Fibroblast of skin of right quadriceps (primary cell): ENCODE measurements at regions not wholly inside any gene's neighbourhood (a gene's known extent, or its start where the extent isn't known, plus 50 kb on each side); places are given as distances from the start of the nearest gene placed in this dataset.
A peak's percentile ranks its signal among the peaks of the same experiment; 100 is the strongest.

ENCODE experiments used
- DNase-seq: peaks from one replicate; pipeline ENCODE4 v3.0.0-alpha.2; 2013

DNA sequence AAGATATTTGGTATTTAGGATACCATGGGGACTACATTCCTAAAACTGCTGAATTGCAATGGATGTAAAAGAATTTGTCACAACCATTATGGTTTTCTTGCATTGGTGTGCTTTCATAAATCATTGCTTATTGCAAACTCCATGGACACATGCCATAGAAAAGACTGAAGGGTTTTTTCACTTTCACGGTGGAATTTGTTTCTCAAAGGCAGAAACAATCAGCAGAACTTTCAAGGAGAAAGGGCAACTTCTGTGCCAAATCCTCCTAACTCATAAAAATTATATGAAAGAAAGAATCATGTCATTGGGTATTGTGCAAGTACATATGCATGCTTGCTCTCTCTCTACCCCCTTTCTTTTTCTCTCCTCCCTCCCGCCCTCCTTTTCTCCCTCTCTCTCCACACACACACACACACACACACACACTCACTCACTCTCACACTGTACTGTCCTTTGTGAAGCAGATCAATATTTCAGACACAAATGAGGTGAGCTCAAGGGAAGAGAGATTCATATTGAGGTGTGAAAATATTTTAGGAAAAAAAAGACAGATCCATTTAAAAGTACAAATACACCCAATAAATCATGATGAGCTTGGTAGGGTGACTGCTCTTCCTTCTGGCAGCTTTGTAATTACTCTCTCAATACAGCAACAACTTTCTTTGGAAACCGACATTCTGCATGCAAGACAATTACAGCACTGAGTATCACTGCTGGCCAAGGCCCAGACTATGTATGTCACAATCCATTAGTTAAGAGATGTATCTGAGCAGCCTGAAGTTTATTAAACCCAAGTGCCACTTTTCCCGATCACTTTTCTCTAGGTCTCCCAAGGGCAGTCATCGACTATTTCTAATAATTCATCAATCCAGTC lies 492.6 kb downstream of the TUSC7 start:
- DNase-seq: peak; percentile 50

DNA sequence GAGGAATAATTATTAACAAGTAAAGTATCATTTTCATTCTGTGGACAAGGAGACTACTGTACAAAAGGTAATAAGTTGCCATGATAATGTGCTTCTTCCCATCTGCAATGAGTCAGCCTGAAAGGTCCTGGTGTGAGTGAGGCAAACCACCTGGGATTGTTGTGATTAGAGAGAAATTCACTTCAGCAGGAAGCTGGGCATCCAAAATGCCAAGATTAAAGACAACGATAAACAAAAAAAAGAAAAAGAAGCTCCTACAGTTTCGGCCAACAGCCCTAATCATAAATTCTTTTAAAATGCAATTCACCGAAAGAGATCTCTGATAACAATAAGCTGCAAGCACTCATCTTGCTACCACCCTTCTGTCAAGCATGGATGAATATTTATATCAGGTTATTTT lies 507.8 kb downstream of the TUSC7 start:
- no peak for DNase-seq

DNA sequence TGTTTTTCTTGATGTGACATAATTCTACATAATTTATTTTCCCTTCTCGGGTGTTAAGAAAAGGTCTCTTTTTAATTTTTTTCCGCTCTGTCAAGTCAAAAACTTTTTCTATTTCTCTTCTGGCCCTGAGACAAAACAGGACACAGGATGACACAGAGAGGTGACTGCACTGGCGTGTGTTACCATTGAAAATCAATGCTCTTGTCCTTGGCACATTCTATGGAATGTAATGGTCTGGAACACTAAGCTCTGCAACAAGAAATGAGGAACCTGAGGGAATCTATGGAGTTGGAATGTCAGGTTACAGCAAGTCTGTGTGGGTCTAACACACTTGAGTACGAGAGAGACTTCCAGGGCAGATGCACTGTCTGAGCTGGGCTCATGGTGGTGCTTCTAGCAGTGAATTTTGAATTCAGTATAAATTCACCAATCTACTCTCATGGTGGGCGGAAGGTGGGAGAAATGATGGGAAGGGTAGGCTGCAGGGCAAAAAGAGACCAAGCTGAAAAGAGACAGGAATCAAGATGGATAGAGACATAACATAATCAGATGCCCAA lies 508.3 kb downstream of the TUSC7 start:
- DNase-seq: no peak

DNA sequence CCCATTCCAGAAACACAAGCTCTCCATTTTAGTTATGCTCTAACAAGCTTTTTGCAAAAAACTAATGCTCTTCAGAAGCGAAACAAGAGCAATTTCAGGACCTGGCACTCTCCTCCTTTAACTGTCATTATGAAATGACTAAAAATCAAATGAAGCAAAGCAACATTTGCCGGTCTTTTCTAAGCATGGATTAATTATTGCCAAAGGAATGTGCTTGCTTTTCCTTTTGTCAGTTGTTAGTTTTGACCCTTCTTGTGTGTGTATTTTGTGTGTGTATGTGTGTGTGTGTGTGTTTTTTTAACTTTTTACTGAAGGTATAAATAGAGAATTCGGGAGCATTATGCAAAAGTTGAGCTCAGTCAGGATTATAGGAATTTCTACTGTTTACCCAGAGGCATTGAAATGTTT lies 509.1 kb downstream of the TUSC7 start:
- DNase-seq: no peak

DNA sequence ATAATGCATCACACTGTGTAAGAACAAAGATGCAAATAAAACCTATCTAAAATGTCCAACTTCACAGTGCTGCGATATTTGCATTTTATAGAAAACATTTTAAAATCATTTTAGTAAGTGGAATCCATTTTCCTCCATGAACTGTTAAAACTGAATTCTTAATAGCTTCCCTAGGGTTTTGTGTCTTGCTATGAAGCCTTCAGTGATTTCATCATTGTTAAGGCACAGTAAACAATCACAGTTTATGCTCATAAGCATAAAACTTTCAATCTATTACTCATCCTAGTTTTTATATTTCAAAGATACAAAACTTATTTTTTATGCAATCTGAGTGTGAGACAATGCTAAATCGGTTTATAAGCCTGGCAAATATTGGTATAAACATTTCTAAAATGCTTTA lies 509.7 kb downstream of the TUSC7 start:
- DNase-seq: no peak

DNA sequence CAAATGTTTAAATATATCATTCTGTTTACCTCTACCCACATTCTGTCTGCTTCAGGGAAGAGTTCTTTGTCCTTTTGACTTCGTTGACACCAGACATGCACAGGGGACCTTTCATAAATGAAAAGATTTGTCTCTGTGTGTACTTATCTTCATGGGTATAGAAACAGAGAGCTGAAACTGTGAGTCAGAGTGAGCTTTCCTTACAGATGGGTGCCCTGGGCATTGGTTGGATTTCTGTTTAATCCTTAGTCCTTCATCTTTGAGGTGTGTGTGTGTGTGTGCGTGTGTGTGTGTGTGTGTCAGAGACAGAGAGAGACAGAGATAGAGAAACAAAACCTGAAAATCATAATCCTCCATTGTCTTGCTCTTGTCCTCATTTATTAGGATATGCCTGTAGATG lies 517.4 kb downstream of the TUSC7 start:
- no peak for DNase-seq

DNA sequence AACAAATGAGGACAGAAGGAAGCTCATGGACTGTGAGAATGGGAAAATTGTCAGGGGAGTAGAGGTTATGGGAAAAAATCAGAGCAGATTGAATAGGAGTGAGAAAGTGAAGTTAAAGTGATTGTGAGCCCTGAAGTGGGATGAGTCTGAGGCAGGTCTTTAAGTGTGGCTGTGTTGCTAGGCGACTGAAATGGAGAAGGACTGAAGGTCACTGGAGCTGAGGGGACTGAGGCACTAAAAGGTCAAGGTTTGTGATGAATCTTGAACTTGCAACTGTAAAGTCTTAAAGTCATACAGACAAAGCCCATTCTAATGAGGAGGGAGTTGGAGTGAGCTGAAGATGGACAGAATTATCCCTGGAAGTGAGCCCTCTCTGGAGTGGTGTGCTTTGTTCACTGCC lies 518.9 kb downstream of the TUSC7 start:
- DNase-seq: no peak

DNA sequence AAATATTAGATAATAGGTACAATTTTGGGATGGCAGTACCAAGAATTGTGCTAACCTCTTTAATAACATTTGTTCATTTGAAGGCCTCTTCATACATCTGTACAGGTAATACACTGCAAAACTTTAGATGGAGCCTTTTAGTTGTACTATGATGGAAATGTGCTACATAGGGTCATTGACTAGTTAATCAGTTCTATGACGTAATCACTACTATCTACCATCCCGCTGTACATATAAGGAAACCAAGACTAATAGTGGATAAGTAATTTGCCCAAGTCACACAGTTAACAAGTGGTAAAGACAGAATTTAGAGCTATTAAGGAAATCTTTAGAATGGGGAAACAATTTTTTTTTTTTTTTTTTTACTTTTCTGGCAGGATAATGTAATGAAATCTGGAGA lies 521.3 kb downstream of the TUSC7 start:
- no peak for DNase-seq

DNA sequence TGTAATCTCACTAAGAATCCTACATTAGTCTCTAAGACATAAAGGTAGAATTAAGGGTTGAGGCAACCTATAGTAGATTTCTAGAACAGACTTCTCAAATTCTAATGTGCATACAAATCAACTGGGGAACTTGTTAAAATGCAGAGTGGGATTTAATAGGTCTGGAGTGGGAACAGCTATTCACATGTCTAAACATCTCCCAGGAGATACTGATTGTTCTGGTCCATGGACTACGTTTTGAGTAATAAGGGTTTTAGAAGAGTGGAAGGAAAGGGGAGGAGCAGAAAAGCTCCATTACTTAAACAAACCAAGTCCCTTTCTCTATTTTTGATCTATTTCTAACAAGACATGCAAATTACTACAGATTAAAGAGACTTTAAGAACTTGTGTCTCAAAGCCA lies 524.8 kb downstream of the TUSC7 start:
- DNase-seq: no peak

DNA sequence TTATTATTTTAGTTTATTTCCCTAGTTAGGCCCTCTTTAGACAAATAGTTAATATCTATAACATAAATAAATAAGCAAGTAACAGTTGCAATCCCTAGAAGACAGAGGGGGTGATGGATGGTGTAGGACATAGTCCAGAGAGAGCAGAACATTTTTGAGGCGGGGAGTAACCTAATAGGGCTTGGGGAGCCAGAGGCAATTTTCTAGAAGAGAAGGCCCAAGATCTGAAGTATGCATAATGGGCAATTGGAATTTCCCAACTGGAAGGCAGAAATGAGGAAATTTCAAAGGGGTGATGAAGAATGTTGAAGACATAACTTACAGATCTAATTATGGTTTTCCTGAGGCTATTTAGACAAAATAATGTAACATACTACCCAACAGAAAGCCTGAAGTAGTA lies 525.7 kb downstream of the TUSC7 start:
- no peak for DNase-seq

DNA sequence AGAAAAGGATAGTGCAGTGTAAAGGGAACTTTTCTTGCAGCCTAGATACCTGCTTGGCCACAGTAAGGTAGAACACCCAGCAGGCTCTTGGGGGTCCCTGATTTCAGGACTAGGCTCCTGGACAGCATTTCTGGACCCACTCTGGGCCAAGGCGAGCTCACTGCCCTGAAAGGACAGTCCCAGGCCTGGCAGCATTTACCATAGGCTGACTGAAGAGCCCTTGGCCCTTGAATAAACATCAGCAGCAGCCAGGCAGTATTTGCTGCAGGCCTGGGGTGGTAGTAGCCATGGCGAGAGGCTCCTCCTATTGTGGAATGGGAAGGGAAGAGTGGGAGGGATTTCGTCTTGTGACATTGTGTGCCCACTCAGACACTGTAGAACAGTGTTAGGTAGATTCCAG lies 529.2 kb downstream of the TUSC7 start:
- no peak for DNase-seq

DNA sequence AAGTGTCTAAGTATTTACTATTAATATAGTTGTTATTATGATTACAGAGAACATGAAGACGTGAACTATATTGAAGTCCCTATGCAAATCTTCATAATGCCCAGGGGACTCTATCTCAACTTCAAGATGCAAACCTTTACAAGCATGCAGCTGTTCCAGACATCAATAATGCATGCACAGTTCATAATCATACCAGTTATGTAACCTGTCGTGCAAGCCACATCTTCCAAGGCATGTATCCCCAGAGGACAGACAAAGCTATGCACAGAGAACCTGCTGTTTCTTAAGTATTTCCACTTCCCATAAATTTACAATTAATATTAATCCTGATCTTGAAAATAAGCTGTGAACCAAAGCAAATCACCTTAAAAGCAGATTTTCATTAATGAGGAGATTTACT lies 534.1 kb downstream of the TUSC7 start:
- DNase-seq: no peak

DNA sequence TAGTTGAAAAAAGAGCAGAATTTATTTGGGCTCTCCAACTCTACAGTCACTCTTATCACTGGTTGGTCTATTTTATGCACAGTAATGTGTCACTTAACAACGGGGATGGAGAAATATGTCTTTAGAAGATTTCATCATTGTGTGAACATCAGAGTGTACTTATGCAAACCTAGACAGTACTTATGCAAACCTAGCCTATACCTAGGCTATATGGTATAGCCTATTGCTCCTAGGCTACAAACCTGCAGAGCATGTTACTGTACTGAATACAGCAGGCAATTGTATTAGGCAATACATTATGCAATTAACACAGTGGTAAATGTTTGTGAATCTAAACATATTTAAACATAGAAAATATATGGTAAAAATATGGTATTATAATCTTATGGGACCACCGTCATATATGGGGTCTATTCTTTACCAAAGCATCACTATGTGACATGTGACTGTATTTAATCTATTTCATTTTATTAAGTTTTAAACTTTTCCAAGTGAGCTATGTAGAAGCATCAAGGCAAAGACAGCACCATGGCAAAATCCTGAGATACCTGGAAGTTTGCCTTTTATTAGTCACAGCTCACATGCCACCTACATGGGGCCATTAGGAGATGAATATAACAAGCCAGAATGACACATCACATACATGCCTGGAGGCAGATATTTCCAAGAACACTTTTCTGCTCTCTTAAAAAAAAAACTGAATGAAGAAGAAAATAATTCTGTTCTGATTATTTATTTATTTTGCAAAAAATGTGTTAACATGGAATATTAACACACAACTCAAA lies 537.4 kb downstream of the TUSC7 start:
- DNase-seq: no peak

DNA sequence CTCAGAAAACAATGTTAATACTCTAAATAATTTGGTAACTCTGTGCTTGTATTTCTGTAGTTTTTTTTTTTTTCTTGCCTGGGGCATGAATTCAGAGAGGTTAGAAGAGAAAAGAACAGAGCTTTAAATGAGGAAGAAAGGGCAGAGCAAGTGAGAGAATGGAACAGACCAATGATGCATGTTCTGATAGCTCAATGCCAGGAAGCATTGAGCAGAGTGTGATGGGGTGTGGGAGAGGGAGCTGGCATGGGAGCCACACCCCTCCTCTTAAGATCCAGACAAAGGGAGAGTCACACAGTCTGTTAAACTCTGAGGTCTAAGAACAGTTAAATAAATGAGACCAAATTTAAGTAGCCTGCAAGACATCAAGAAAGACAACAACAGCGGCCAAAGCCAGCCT lies 538.6 kb downstream of the TUSC7 start:
- DNase-seq: no peak

DNA sequence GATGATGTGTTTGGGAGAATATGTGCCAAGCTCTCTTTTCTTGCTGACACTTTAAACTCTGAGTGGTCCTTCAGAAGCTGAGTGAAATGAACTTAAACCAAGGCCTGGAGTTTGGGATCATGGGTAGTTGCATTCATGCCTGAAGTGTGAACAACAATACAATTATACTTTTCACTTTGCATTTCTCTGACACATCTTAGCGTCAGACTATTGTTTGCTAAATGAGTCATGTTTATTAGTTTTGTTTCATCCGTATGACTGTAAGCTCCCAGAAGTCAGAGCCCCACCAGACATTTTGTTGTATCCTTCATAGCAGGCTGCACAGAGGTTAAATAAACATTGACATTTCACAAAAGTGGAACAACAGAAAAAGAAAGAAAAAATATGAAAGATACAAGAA lies 542.6 kb downstream of the TUSC7 start:
- DNase-seq: no peak

DNA sequence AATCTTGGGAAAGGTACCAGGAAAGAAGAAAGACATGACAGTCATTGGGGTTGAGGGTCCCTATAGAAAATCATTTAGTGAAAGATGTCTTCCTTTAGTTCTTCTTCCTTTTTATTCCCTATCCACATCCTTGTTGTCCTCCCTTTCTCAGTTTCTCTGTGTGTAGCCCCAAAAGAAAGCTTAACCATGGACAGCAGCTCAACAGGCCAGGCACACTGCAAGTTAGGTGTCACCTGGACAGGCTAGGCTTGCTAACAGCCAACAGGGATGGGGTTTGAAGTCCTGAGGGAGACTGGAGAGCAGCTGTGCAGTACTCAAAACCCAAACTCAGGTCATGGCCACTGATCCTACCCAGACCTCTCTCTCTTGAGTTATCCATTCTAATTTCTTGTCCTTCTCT lies 543.1 kb downstream of the TUSC7 start:
- no peak for DNase-seq

DNA sequence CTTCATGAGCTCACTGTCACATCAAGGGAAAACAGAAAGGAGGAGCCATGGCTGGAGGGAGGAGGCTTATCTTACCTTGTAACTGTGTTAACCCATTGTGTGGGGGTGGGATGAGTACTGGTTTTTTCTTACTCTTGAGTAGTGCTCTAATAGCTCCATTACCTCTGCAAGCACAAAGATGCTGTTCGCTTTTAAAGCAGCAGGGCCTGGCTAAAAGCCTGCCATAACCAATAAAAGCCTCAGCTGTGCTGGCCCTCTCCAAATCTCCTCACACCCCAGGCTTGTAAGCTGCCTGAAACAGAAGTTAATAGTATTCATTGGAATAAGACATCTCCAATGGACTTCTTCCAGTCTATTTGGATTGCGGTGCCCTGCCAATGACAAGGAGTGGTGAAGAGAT lies 544.1 kb downstream of the TUSC7 start:
- no peak for DNase-seq

DNA sequence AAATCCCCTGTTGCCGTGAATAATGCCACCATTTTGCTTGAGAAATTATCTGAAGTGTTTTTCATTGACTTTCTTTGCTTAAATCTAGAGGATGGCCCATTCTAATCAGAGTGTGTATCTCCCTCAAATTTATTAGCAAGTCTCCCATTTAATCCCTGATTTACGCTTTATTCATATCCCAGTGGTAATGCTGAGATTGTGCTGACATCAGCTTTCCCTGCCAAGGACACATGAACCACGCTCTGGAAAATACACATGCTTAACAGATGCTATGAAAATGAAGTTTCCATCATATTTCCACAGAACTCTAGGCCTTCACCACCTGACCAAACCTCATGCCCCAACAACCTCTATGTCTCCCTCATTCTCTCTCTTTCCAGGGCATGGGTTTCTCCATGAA lies 545.4 kb downstream of the TUSC7 start:
- no peak for DNase-seq

DNA sequence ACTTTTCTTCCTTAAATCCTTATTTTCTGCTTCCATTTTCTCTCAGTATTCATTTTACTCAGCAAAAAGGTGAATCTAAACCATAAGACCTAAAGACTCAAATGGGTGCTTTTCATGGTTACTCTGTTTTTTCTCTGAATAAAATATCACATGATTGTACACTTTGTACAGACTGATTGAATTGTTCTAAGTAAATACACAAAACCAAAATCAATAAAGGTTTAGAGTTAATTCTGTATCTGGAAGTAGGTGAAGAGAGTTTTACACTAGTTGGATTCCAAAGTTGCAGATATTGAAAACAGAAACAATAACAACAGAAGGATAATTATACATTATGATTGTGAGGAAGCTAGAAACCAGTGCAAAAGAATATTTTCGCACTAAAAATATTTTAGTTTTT lies 546.2 kb downstream of the TUSC7 start:
- DNase-seq: no peak

DNA sequence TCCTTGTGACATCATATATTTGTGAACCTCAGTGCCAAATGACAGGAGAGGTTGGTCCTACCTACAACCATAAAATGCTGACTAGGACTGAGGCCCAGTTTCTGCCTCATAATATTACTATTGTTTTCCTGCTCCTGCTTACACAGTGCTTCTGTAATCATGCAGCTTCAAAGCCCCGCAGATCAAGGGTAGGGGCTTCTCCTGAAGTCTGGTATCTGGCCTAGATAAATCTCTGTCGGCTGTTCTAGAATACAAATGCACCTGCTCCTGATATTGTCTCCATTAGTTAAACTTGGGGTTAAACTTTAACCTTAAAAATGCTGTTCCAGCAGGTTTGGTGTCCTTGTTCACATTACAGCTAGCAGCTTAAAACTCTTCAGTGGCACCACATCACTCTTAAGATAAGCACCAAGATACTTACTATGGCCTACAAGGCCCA lies 552.4 kb downstream of the TUSC7 start:
- no peak for DNase-seq

DNA sequence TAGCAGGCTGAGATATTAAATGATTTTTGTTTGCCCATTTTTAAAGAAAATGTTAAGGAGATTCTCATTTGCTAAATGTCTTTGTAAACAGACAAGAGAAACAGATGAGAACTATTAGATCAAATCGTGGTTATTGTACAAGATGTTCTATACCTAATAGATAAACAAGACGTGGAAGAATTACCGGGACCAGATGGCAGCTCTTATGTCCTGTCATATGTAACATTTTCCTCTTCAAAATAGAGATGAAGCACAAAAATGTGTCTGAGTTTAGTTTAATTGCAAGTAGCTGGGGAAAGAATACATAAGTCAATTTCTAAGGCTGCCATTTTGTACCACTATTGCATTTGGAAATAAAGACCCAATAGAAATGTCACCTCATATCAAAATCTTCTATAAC lies 553.7 kb downstream of the TUSC7 start:
- no peak for DNase-seq

DNA sequence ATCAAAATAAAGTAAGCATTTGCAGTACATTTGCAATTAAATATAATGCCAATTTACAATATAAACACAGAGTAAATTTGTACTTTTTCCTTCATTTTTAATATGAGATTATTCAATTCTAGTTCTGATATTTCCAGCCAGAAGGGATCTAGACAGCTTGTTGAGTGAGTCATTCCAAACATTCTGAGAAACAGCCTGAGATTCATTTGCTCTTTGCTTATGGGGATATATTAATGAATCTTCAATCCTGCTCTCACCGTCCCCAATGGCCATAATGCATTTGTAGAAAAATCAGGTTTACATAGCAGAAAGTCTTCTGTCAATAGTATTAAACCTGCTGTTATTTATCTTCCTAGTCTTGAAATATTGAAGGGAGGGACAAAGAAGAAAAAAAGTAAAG lies 554.2 kb downstream of the TUSC7 start:
- no peak for DNase-seq

DNA sequence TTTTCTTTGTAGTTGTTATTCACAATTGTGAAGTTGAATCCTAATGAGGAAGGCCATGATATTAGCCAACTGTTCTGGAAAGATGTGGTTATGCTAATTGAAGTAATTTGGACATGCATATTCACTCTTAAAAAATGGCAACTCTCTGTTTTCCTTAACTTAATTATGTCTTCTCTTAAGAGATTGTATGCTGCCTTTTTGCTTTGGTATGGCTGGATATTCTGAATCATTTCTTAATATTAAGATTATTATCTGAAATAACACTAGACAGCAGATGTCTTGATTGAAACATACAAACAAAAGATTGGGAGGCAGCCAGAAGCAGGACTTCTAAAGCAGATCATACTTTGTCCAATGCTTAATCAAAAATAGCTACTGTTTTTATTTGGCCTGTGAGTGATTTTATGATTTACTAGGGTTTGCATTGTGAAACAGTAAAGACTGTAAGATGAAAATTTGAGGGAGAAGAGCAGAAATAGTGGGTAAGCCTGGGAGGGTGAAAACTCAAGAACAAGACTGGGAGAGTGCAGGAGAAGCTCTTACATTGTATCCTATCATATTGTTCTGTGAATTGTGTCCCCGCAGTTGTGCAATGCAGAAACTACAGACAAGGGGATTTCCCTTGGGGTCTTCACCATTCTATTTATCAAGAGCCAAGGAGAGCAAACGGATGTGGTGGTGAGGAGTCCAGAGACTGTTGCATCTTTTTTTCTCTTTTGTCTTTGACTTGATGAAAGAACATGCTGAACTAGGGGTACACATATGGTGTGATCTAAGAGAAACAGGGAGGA lies 554.8 kb downstream of the TUSC7 start:
- no peak for DNase-seq
